Bone marrow (tissue), 2 donors: ENCODE measurements at regions not wholly inside any gene's neighbourhood (a gene's known extent, or its start where the extent isn't known, plus 50 kb on each side); places are given as distances from the start of the nearest gene placed in this dataset.
"Not testable (repeated sequence)": the region's sequence is repeated elsewhere in the genome, so short reads cannot be mapped to it uniquely, and the experiment has no call there.

ENCODE experiments used
- DNase-seq, 2 donors: peaks; one replicate each; lab custom pipeline; 2025; lab: John Stamatoyannopoulos, UW

GRCh38 chr5:96319981-96320739 lies 112.9 kb downstream of the PCSK1 start:
- not testable (repeated sequence) for DNase-seq

GRCh38 chr5:96318569-96319110 lies 114.4 kb downstream of the PCSK1 start:
- DNase-seq = no peak

- no peak for DNase-seq
These were observed 115.1 kb downstream of the PCSK1 start for GRCh38 chr5:96317945-96318344.

DNA sequence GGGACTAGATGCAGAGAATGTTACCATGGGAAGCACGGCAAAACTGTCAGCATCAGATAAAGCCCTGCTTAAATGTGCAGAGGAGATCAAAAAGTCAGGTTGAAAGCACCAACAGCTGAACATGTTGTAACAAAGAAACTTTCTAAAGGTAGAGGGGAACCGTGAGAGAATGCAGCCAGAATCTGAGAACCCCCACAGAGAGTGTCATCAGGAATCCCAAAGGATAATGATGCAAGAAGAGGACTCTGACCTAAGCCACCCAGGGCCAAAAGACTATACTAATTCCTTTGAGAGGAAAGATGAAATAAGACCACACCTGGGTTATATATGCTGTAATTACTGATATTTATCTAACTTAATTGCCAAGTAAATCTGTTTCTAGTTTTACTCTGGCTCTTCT lies 116.6 kb downstream of the PCSK1 start:
- DNase-seq = no peak

GRCh38 chr5:96316017-96316416 lies 117.0 kb downstream of the PCSK1 start:
- DNase-seq = no peak

DNA sequence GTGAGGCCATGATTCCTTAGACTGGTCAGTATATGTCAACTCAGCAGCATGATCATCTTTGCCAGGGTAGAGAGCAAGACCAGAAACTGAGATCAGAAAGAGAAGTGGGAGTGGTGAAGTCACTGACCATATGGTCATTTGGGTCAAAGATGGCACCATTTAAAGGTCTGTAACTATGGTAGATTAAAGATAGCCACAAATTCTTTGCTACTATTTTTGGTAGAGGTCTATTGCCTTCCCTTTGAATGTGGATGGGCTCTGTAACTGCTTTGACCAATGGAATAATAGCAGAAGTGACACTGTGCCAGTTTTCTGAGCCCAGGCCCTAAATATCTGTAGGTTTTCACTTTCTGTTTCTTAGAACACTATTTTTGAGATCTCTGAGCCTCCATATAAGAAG lies 117.6 kb downstream of the PCSK1 start:
- no peak for DNase-seq

DNA sequence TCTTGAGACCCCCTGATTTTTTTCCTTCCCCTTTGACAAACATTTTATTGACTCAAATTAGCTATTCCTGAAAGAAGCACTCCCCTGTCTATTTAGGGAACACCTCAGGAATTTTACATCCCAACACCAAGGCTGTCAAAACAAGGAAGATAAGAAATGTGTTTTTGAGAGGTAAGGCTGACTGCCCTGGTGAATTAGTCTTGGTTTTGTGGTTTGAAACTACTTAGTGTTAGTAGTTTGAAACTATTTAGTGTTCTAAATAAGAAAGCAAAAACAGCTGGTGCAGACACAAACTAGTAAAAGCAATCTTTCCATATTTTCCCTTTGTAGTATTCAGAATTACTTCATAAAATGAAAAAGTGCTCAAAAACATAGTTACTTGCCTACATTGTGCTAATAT lies 120.7 kb downstream of the PCSK1 start:
- no peak for DNase-seq

- DNase-seq = not testable (repeated sequence)
These were observed 126.0 kb downstream of the PCSK1 start for GRCh38 chr5:96307047-96307446.

DNA sequence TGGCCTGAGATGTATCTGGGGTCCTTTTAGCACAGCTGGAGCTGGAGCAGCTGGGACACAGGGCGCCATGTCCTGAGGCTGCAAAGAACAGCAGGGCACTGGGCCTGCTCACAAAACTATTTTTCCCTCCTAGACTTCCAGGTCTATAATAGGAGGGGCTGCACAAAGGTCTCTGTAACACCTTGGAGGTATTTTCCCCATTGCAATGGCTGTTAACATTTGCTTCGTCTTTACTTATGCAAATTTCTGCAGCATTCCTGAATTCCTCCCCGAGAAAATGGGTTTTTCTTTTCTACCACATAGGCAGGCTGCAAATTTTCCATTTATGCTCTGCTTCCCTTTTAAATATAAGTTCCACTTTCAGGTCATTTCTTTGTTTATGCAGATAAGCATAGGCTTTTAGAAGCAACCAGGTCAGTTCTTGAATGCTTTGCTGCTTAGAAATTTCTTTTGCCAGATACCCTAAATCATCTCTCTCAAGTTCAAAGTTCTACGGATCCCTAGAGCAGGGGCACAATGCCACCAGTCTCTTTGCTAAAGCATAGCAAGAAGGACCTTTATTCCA lies 130.8 kb downstream of the PCSK1 start:
- DNase-seq = no peak

DNA sequence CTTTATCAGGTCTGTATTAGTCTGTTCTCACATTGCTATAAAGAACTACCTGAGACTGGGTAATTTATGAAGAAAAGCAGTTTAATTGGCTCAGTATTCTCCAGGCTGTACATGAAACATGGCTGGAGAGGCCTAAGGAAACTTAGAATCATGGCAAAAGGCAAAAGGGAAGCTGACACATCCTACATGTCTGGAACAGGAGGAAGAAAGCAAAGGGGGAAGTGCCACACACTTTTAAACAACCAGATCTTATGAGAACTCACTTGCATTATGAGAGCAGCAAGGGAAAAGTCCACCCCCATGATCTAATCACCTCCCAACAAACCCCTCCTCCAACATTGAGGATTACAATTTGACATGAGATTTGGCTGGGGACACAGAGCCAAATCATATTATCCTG lies 132.1 kb downstream of the PCSK1 start:
- no peak for DNase-seq

DNA sequence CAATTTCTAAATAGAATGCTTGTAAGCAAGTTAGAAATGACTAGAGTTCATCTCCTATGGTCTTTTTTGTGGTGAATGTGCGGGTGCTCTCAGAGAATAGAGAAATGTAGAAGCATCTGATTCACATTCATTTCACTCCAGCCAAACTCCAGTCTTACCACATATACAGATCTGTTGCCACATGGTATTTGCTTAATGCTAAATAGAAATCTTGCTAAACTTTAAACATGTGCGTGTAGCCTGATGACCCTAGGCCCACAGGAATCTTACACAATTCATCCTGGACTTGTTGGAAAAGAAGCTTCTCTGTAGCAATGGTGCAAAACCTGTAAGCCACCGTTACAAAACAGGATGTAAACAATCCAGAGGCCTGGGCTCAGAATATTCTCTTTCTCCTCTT lies 135.2 kb downstream of the PCSK1 start:
- DNase-seq = no peak

- no peak for DNase-seq
These were observed 135.8 kb downstream of the PCSK1 start for GRCh38 chr5:96297290-96297689.

DNA sequence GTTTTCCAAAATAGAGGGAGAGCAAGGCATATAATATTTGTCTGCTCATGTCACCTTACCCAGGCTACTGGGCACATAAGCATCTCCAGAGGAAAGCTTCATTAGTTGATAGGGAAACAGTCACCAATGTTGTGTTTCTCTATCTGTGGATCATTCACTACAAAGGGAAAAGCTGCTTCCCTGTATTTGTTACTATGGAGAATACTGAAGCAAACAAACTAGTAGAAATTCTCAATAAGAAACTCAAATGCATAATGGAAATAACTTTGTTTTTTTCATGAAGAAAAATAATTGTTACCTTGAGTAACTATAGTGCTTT lies 138.2 kb downstream of the PCSK1 start:
- DNase-seq = no peak

- no peak for DNase-seq
These were observed 138.8 kb downstream of the PCSK1 start for GRCh38 chr5:96293966-96294883.

DNA sequence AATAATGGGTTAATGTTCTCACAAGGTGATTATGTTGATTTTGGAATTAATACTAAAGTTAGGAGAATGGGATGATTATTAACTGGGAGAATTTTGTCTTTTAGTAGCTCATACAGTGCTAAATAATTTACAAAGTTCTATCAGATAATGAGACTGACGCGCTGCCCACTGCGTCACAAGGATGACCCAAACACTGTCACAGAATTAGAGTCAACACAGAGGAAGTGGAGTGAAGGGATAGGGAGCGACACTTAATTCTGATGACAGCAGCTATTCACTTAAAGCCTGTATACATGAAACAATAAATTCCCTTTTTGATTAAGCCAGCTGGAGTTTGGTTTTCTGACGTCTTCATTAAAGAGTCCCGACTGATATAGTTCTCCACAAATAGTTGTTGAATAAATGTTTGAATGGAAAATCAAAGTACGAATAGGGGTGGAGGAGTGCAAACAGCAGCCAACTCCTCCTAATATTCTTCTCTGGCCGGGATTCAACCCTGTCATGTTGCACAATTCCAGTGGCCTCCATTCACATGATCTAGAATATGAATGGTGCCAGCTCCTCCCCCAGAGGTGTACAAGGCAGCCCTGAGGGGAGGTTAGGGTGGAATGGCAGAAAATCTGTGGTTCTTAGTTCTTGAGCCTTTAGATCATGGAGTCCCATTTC lies 140.3 kb downstream of the PCSK1 start:
- no peak for DNase-seq

GRCh38 chr5:96289287-96289686 lies 143.8 kb downstream of the PCSK1 start:
- not testable (repeated sequence) for DNase-seq

DNA sequence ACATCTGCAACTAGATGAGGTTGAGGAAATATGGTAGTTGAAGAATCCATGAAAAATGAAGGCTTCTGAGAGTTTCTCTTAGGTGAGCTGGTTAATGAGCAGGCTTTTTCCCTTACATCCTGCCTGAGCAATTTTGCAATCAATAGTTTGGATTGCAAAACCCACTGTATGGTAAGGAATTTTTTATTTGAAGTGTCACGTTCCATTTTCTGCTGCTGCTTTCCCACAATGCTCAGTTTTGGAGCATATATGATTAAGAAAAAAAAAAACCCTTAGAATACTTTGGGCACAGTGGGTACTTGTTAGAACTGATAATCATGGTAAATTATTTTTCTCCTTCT lies 144.2 kb downstream of the PCSK1 start:
- DNase-seq = no peak

DNA sequence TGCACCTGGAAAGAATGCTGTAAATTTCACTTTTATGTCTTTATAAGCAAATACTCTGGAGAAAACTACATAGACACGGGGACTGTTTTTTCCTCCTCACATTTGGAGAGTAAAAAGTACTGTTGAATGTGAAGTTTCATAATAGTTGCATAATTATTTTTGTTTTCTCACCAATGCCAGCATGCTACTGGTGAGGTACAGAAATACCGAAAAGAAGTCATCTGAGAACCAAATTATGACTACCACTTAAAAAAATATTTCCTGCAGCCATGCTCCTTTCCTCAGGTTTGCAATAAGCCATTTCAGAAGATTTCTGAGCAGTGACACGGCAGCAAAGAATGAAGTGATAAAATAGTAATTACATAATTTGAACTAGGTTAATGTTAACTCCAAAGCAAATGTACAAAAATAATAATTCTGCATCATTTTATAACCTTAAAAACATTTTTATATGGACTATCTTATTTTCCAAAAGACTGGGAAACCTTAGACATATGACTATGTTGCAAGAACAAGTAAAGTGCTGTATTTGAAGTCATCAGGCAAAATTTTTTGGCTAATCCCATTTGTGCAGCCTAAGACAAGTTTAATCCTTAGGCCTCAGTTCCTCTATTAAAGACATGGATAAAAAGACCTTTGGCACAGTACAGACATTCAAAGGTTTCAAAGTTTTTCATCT lies 144.7 kb downstream of the PCSK1 start:
- DNase-seq = no peak

GRCh38 chr5:96287136-96287535 lies 145.9 kb downstream of the PCSK1 start:
- DNase-seq = no peak

DNA sequence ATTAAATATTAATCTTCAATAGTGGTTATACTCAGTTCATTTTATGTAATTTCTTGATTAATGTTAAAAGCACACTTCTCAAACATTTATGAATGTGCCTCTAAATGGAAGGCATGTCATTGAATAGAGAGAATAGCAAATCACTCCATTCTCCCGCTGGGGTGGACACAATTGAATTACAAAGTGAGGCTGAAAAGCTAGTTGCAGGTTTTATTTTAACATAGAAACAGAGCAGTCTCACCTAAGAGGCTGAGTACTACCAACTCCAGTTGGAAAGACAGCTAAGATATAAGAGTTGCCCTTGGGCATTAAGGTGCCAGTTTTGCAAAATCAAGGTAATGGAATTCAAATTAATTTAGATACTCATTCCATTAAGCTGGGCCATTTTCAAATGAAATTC lies 147.2 kb downstream of the PCSK1 start:
- no peak for DNase-seq

GRCh38 chr5:96284727-96285389 lies 148.2 kb downstream of the PCSK1 start:
- DNase-seq = no peak
